OCI-LY3 (cell line): ENCODE measurements at regions not wholly inside any gene's neighbourhood (a gene's known extent, or its start where the extent isn't known, plus 50 kb on each side); places are given as distances from the start of the nearest gene placed in this dataset.

Source experiments
- CTCF ChIP-seq: fragments of 200-600, 300-600 bp; sonication (generic); IDR thresholded peaks from 2 replicates; pipeline ENCODE4 v1.5.1; 2014; ENCODE audit warnings: antibody characterized with exemption, low read length, low read depth
- EZH2phosphoT487 ChIP-seq: fragments of 200-600 bp; shearing (Covaris generic); IDR thresholded peaks from 2 replicates; pipeline ENCODE4 v1.6.1; 2018; ENCODE audit warnings: antibody characterized with exemption, mixed run types, low read depth

GRCh38 chr2:67091681-67092080 lies 305.5 kb upstream of the ETAA1 start:
- TF ChIP-seq CTCF (no peak), EZH2phosphoT487 (no peak)
